ENCODE measurements at regions not wholly inside any gene's neighbourhood (a gene's known extent, or its start where the extent isn't known, plus 50 kb on each side); places are given as distances from the start of the nearest gene placed in this dataset.

- H3K4me1 ChIP-seq (ENCODE audit: insufficient read depth, low read length) = no peaks in the 10 kb centered on the region
- TF ChIP-seq CTCF (IDR thresholded peaks at IDR 0.05; ENCODE audit: borderline replicate concordance, extremely low read depth, low read length, poor library complexity, severe bottlenecking) (no peak), EZH2 (IDR thresholded peaks at IDR 0.05; ENCODE audit: borderline replicate concordance, low read depth, low read length, severe bottlenecking) (no peak)
- DNase-seq (no peak), ATAC-seq (ENCODE audit: insufficient read depth, low read depth) (no peak)
- no peaks in the 10 kb centered on the region for H3K79me2 ChIP-seq (ENCODE audit: insufficient read depth, low read length)
- no peaks in the 10 kb centered on the region for H3K27me3 ChIP-seq (ENCODE audit: insufficient read depth, low read length, poor library complexity)
- no peak overlapping the region for H2AFZ ChIP-seq (ENCODE audit: low read depth, low read length)
- no peak overlapping the region for H3K4me3 ChIP-seq (ENCODE audit: low read depth in 1 of 2, low read length in 2 of 2)
- H3K36me3 ChIP-seq (ENCODE audit: insufficient read depth, low read length) = no peaks in the 10 kb centered on the region
- no peak overlapping the region for H3K9ac ChIP-seq (ENCODE audit: low read depth, low read length)
- H3K4me2 ChIP-seq (ENCODE audit: insufficient read depth, low read length) = no peak overlapping the region
- no peak overlapping the region for H3K27ac ChIP-seq (ENCODE audit: low read length)
- no peaks in the 10 kb centered on the region for H4K20me1 ChIP-seq (ENCODE audit: insufficient read depth, low read length)
- no peaks in the 10 kb centered on the region for H3K9me3 ChIP-seq (ENCODE audit: insufficient read depth, low read length, severe bottlenecking)
Measured at GRCh38 chr4:178233906-178234305, 791.7 kb upstream of the AGA start.

GRCh38 chr4:178240891-178241290 is 798.7 kb upstream of the AGA start:
- H3K4me1 ChIP-seq (ENCODE audit: insufficient read depth, low read length) = no peaks in the 10 kb centered on the region
- H4K20me1 ChIP-seq (ENCODE audit: insufficient read depth, low read length) = no peaks in the 10 kb centered on the region
- peaks cover 3% of the 10 kb centered on the region for H3K9me3 ChIP-seq (ENCODE audit: insufficient read depth, low read length, severe bottlenecking)
- H3K27me3 ChIP-seq (ENCODE audit: insufficient read depth, low read length, poor library complexity) = no peaks in the 10 kb centered on the region
- H3K4me3 ChIP-seq (ENCODE audit: low read depth in 1 of 2, low read length in 2 of 2) = no peak overlapping the region
- no peak overlapping the region for H3K4me2 ChIP-seq (ENCODE audit: insufficient read depth, low read length)
- H3K79me2 ChIP-seq (ENCODE audit: insufficient read depth, low read length) = no peaks in the 10 kb centered on the region
- no peak for TF ChIP-seq EZH2 (IDR thresholded peaks at IDR 0.05; ENCODE audit: borderline replicate concordance, low read depth, low read length, severe bottlenecking)
- no peak for TF ChIP-seq CTCF (IDR thresholded peaks at IDR 0.05; ENCODE audit: borderline replicate concordance, extremely low read depth, low read length, poor library complexity, severe bottlenecking)
- H3K9ac ChIP-seq (ENCODE audit: low read depth, low read length) = no peak overlapping the region
- DNase-seq = no peak
- H2AFZ ChIP-seq (ENCODE audit: low read depth, low read length) = no peak overlapping the region
- ATAC-seq (ENCODE audit: insufficient read depth, low read depth) = no peak
- H3K27ac ChIP-seq (ENCODE audit: low read length) = no peak overlapping the region
- H3K36me3 ChIP-seq (ENCODE audit: insufficient read depth, low read length) = no peaks in the 10 kb centered on the region

- Histone ChIP-seq H3K36me3 (ENCODE audit: insufficient read depth, low read length) (no peaks in the 10 kb centered on the region), H3K9me3 (ENCODE audit: insufficient read depth, low read length, severe bottlenecking) (peaks cover 3% of the 10 kb centered on the region), H3K4me1 (ENCODE audit: insufficient read depth, low read length) (no peaks in the 10 kb centered on the region), H3K27ac (ENCODE audit: low read length) (no peak overlapping the region), H2AFZ (ENCODE audit: low read depth, low read length) (no peak overlapping the region), H3K9ac (ENCODE audit: low read depth, low read length) (no peak overlapping the region), H3K4me3 (ENCODE audit: low read depth in 1 of 2, low read length in 2 of 2) (no peak overlapping the region), H3K79me2 (ENCODE audit: insufficient read depth, low read length) (no peaks in the 10 kb centered on the region), H3K4me2 (ENCODE audit: insufficient read depth, low read length) (no peak overlapping the region), H3K27me3 (ENCODE audit: insufficient read depth, low read length, poor library complexity) (no peaks in the 10 kb centered on the region), H4K20me1 (ENCODE audit: insufficient read depth, low read length) (no peaks in the 10 kb centered on the region)
- no peak for TF ChIP-seq EZH2 (IDR thresholded peaks at IDR 0.05; ENCODE audit: borderline replicate concordance, low read depth, low read length, severe bottlenecking)
- DNase-seq (no peak), ATAC-seq (ENCODE audit: insufficient read depth, low read depth) (no peak)
Measured at GRCh38 chr4:178241601-178242118, 799.4 kb upstream of the AGA start.

- H3K27me3 ChIP-seq (ENCODE audit: insufficient read depth, low read length, poor library complexity) = no peaks in the 10 kb centered on the region
- no peak overlapping the region for H3K9ac ChIP-seq (ENCODE audit: low read depth, low read length)
- H3K4me3 ChIP-seq (ENCODE audit: low read depth in 1 of 2, low read length in 2 of 2) = no peak overlapping the region
- no peaks in the 10 kb centered on the region for H3K36me3 ChIP-seq (ENCODE audit: insufficient read depth, low read length)
- DNase-seq (no peak), ATAC-seq (ENCODE audit: insufficient read depth, low read depth) (no peak)
- no peak for TF ChIP-seq CTCF (IDR thresholded peaks at IDR 0.05; ENCODE audit: borderline replicate concordance, extremely low read depth, low read length, poor library complexity, severe bottlenecking)
- TF ChIP-seq EZH2 (IDR thresholded peaks at IDR 0.05; ENCODE audit: borderline replicate concordance, low read depth, low read length, severe bottlenecking) = no peak
- no peaks in the 10 kb centered on the region for H3K79me2 ChIP-seq (ENCODE audit: insufficient read depth, low read length)
- H3K4me1 ChIP-seq (ENCODE audit: insufficient read depth, low read length) = no peaks in the 10 kb centered on the region
- no peak overlapping the region for H3K27ac ChIP-seq (ENCODE audit: low read length)
- H3K9me3 ChIP-seq (ENCODE audit: insufficient read depth, low read length, severe bottlenecking) = peaks cover 3% of the 10 kb centered on the region
- H2AFZ ChIP-seq (ENCODE audit: low read depth, low read length) = no peak overlapping the region
- no peak overlapping the region for H3K4me2 ChIP-seq (ENCODE audit: insufficient read depth, low read length)
- H4K20me1 ChIP-seq (ENCODE audit: insufficient read depth, low read length) = no peaks in the 10 kb centered on the region
Measured at GRCh38 chr4:178242655-178243054, 800.4 kb upstream of the AGA start.
